NCI-H1092 (cell line): ENCODE measurements at regions not wholly inside any gene's neighbourhood (a gene's known extent, or its start where the extent isn't known, plus 50 kb on each side); places are given as distances from the start of the nearest gene placed in this dataset.
"Not testable (repeated sequence)": the region's sequence is repeated elsewhere in the genome, so short reads cannot be mapped to it uniquely, and the experiment has no call there.

Experiments used
- DNase-seq: peaks from one replicate; lab custom pipeline; 2025; lab: John Stamatoyannopoulos, UW

GRCh38 chr12:75643119-75643518 is 131.7 kb upstream of the KRR1 start:
- DNase-seq = not testable (repeated sequence)

- no peak for DNase-seq
These were observed 130.8 kb upstream of the KRR1 start for GRCh38 chr12:75642226-75642625.

- DNase-seq = no peak
These were observed 129.8 kb upstream of the KRR1 start for GRCh38 chr12:75641031-75641780.

GRCh38 chr12:75638792-75639191 is 127.4 kb upstream of the KRR1 start:
- no peak for DNase-seq

- no peak for DNase-seq
These were observed 125.2 kb upstream of the KRR1 start for GRCh38 chr12:75636607-75637006.

GRCh38 chr12:75635606-75636444 is 124.4 kb upstream of the KRR1 start:
- no peak for DNase-seq

GRCh38 chr12:75634244-75635222 is 123.1 kb upstream of the KRR1 start:
- no peak for DNase-seq

GRCh38 chr12:75633789-75634188 is 122.4 kb upstream of the KRR1 start:
- DNase-seq = no peak

- DNase-seq = peak; percentile 8
These were observed 121.0 kb upstream of the KRR1 start for GRCh38 chr12:75632442-75632841.

- DNase-seq = peak; percentile 52
These were observed 120.4 kb upstream of the KRR1 start for GRCh38 chr12:75631831-75632230.

- DNase-seq = no peak
These were observed 118.7 kb upstream of the KRR1 start for GRCh38 chr12:75630091-75630490.

GRCh38 chr12:75628916-75629315 is 117.5 kb upstream of the KRR1 start:
- DNase-seq = no peak

- DNase-seq = no peak
These were observed 117.1 kb upstream of the KRR1 start for GRCh38 chr12:75628511-75628910.

GRCh38 chr12:75623631-75624154 is 112.3 kb upstream of the KRR1 start:
- DNase-seq = no peak

- DNase-seq = no peak
These were observed 111.1 kb upstream of the KRR1 start for GRCh38 chr12:75622492-75622891.

GRCh38 chr12:75614396-75614795 is 103.0 kb upstream of the KRR1 start:
- not testable (repeated sequence) for DNase-seq

- no peak for DNase-seq
These were observed 102.6 kb upstream of the KRR1 start for GRCh38 chr12:75613981-75614380.

- DNase-seq = no peak
These were observed 99.6 kb upstream of the KRR1 start for GRCh38 chr12:75611041-75611440.

GRCh38 chr12:75606956-75607355 is 95.5 kb upstream of the KRR1 start:
- DNase-seq = no peak

GRCh38 chr12:75606151-75606550 is 94.7 kb upstream of the KRR1 start:
- no peak for DNase-seq

GRCh38 chr12:75603475-75603874 is 92.1 kb upstream of the KRR1 start:
- no peak for DNase-seq

GRCh38 chr12:75602106-75602505 is 90.7 kb upstream of the KRR1 start:
- no peak for DNase-seq
